ENCODE measurements at regions not wholly inside any gene's neighbourhood (a gene's known extent, or its start where the extent isn't known, plus 50 kb on each side); places are given as distances from the start of the nearest gene placed in this dataset.

- no peak for TF ChIP-seq REST (IDR thresholded peaks at IDR 0.05; ENCODE audit: unreplicated experiment)
- TF ChIP-seq STAT1 (IDR thresholded peaks at IDR 0.05; ENCODE audit: unreplicated experiment): no peak
- no peak for TF ChIP-seq EZH2 (IDR thresholded peaks at IDR 0.05; ENCODE audit: low read depth, unreplicated experiment)
Measured at GRCh38 chr11:116551576-116551975, 221.2 kb downstream of the BUD13 start (continued).

- Histone ChIP-seq H3K9me2 (ENCODE audit: insufficient read depth) (peaks cover 9% of the 10 kb centered on the region; the same call in 1 of the 2 replicates), H3K4me3 (no peak overlapping the region), H3K27me3 (ENCODE audit: insufficient read depth) (no peaks in the 10 kb centered on the region), H2AFZ (no peak overlapping the region), H3K4me2 (no peak overlapping the region), H3K79me2 (replicated peaks; ENCODE audit: insufficient read depth) (no peaks in the 10 kb centered on the region), H3K4me1 (ENCODE audit: insufficient read depth) (no peaks in the 10 kb centered on the region), H4K20me1 (replicated peaks; ENCODE audit: insufficient read depth) (no peaks in the 10 kb centered on the region), H3F3A (replicated peaks; ENCODE audit: low read depth) (no peaks in the 10 kb centered on the region), H3K27ac (ENCODE audit: low read depth) (no peak overlapping the region), H3K36me3 (ENCODE audit: insufficient read depth) (no peaks in the 10 kb centered on the region)
- ATAC-seq: no peak
- Mint-ChIP-seq H3K4me3 (no peak overlapping the region), H3K9me3 (peaks cover 7% of the 10 kb centered on the region; the same call in 2 of the 3 replicates), H3K27me3 (ENCODE audit: insufficient read depth, low read depth, poor library complexity) (peaks cover 8% of the 10 kb centered on the region), H3K4me1 (peaks cover 4% of the 10 kb centered on the region; the same call in 1 of the 3 replicates), H3K36me3 (ENCODE audit: low read depth) (no peaks in the 10 kb centered on the region), H3K27ac (no peak overlapping the region)
- DNase-seq (ENCODE audit: low spot score): no peak
- TF ChIP-seq ZNF331 (CRISPR knock-in tag; IDR thresholded peaks at IDR 0.05; ENCODE audit: low read depth) (no peak), EZH2 (IDR thresholded peaks at IDR 0.05; ENCODE audit: low read depth, unreplicated experiment) (no peak), ETS1 (IDR thresholded peaks at IDR 0.05) (no peak), CREB1 (CRISPR knock-in tag; IDR thresholded peaks at IDR 0.05; ENCODE audit: low read depth) (no peak), ZNF462 (CRISPR knock-in tag; IDR thresholded peaks at IDR 0.05) (no peak), ZNF114 (CRISPR knock-in tag; IDR thresholded peaks at IDR 0.05) (no peak), JUNB (IDR thresholded peaks at IDR 0.05; ENCODE audit: unreplicated experiment) (no peak), POLR2AphosphoS5 (IDR thresholded peaks at IDR 0.05; ENCODE audit: low read depth) (no peak), REST (IDR thresholded peaks at IDR 0.05; ENCODE audit: unreplicated experiment) (no peak), EZH2phosphoT487 (IDR thresholded peaks at IDR 0.05; ENCODE audit: unreplicated experiment) (no peak)
Measured at GRCh38 chr11:116548256-116548655, 224.5 kb downstream of the BUD13 start.
